Brain pericyte (primary cell): ENCODE measurements at regions not wholly inside any gene's neighbourhood (a gene's known extent, or its start where the extent isn't known, plus 50 kb on each side); places are given as distances from the start of the nearest gene placed in this dataset.
"Not testable (repeated sequence)": the region's sequence is repeated elsewhere in the genome, so short reads cannot be mapped to it uniquely, and the experiment has no call there.

Source experiments
- DNase-seq: peaks from one replicate; pipeline ENCODE4 v3.0.0-alpha.2; 2012; ENCODE audit warnings: low read depth, low spot score

- DNase-seq: not testable (repeated sequence)
Observed at GRCh38 chr5:53268241-53268640, 158.7 kb upstream of the MOCS2 start.

- no peak for DNase-seq
Observed at GRCh38 chr5:53275666-53276065, 166.1 kb upstream of the MOCS2 start.

GRCh38 chr5:53276825-53277224 is 167.3 kb upstream of the MOCS2 start:
- no peak for DNase-seq

- DNase-seq: no peak
Observed at GRCh38 chr5:53277491-53277890, 167.9 kb upstream of the MOCS2 start.

GRCh38 chr5:53287573-53287972 is 178.0 kb upstream of the MOCS2 start:
- DNase-seq: no peak

GRCh38 chr5:53288511-53288910 is 179.0 kb upstream of the MOCS2 start:
- DNase-seq: no peak

GRCh38 chr5:53291047-53291446 is 181.5 kb upstream of the MOCS2 start:
- DNase-seq: no peak

- DNase-seq: no peak
Observed at GRCh38 chr5:53291528-53291927, 182.0 kb upstream of the MOCS2 start.

GRCh38 chr5:53298841-53299240 is 181.6 kb upstream of the FST start:
- no peak for DNase-seq

- no peak for DNase-seq
Observed at GRCh38 chr5:53302529-53302928, 177.9 kb upstream of the FST start.

- no peak for DNase-seq
Observed at GRCh38 chr5:53303105-53303504, 177.3 kb upstream of the FST start.

- not testable (repeated sequence) for DNase-seq
Observed at GRCh38 chr5:53305316-53305715, 175.1 kb upstream of the FST start.

- no peak for DNase-seq
Observed at GRCh38 chr5:53309653-53310052, 170.8 kb upstream of the FST start.

GRCh38 chr5:53311681-53312080 is 168.7 kb upstream of the FST start:
- no peak for DNase-seq

- no peak for DNase-seq
Observed at GRCh38 chr5:53313145-53313544, 167.3 kb upstream of the FST start.

GRCh38 chr5:53318303-53318702 is 162.1 kb upstream of the FST start:
- no peak for DNase-seq

- DNase-seq: no peak
Observed at GRCh38 chr5:53319315-53319714, 161.1 kb upstream of the FST start.

GRCh38 chr5:53321073-53321472 is 159.4 kb upstream of the FST start:
- DNase-seq: no peak

- no peak for DNase-seq
Observed at GRCh38 chr5:53321721-53322120, 158.7 kb upstream of the FST start.

GRCh38 chr5:53322257-53322656 is 158.2 kb upstream of the FST start:
- DNase-seq: no peak

- DNase-seq: no peak
Observed at GRCh38 chr5:53323511-53323910, 156.9 kb upstream of the FST start.

GRCh38 chr5:53323943-53324642 is 156.3 kb upstream of the FST start:
- DNase-seq: no peak

GRCh38 chr5:53326424-53327153 is 153.8 kb upstream of the FST start:
- peak; percentile 39 for DNase-seq
